Limb (tissue), 2 donors: ENCODE measurements at regions not wholly inside any gene's neighbourhood (a gene's known extent, or its start where the extent isn't known, plus 50 kb on each side); places are given as distances from the start of the nearest gene placed in this dataset.

Experiments
- DNase-seq, 2 donors: peaks; one replicate each; pipeline ENCODE4 v3.0.0-alpha.2; 2016; ENCODE audit errors: extremely low spot score in 2 of 2

DNA sequence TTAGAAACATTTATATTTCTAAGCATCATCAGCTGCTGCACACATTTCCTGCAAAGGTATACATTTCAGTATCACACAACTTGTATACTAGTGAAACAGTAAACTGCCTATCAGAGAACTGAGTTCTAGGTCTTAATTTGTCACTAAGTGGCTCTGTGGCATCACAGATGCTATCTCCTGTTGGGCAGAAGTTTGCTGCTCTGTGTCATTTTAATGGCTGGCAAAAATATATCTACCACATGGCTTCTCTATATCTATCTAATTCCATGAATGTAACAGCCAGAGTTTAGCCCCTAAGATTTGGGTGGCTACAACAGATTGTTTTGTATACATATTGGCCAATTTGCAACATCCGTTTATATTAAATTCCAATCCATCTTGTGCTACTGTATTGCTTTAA, 1231.9 kb upstream of the C9orf72 start:
- no peak for DNase-seq

DNA sequence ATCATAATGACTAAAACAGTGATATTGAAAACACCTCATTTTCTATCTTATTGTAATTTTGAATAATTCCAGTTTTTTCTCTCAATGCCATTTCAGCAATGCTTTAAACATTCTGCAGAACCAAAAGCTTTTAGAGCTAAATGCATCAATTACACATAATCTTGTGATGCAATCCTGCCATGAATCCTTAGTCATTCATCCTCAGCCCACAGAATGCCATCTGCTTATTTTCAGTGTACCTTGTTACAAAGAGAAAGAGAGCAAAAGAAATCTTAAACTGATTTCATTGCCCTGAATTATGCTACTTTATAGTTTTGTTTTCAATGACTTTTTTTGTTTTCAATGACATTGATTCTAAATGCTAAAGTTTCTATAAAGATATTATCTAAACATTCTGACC, 1234.8 kb upstream of the C9orf72 start:
- no peak for DNase-seq

DNA sequence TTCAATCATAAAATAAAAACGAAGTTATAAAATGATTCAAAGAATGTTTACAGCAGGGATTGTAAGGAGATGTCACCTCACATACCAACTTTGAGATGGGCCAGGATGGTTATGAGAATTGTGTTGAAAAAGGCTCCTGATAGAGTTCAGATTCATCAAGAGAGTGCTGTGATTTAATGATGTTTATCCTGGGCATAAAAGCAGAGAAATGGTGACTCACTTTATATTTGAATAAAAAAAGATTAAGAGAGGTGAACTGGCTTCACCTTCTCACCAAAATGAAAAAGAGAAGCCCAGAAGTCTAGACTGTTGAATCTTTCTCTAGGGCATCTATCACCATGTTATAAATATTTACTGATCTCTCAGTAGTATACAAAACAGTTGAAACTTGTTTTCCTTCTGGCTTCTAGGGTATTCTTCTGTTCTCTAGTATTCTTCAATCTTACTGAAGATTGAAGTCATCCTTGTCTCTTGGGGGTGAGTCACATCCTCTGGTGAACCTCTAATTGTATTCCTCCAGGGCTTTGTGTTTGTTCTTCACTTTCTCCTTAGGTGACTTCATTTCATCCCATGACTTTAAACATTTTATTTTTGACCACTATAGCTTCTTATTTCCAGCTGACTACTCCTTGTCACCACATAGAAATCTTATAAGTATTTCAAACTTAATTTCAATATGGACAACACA, 1237.3 kb upstream of the C9orf72 start:
- DNase-seq: no peak

DNA sequence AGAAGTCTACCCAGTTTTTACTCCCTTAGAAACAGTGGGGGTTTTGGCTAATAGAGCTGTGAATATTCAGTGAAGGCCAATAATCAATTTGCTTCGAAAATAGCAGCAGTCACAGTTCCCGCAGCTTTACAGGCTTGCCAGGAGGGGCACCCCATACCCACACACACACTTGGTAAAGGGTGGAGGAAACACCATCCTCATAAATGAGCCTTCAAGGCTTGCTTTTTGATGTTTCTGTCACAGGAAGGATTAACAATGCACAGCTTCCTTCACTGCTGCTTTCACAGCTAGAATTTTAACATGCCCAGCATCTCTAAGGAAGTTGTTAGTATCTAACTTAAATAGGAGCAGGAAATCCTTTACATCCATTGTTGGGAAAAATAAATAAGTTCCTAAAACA, 1247.5 kb upstream of the C9orf72 start:
- DNase-seq: no peak

DNA sequence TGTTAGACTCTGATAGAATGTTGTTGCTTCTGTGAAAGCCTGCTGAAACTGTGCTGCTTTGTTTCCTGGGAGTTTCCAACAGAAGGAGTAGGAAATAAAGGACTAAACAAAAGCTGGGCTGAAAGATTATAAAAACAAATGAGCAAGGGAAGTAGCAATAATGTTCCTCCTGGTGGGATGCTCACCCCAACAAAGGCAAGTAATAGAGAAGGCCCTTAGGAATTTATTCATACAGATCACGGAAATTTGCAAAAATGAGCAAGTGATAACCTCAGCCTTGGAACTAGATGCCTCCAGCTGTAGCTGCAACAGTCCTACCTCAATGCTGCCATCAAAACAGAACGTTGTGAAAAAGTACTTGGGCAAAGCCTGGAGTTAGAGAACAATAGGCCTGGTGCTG, 1248.0 kb upstream of the C9orf72 start:
- DNase-seq: no peak

DNA sequence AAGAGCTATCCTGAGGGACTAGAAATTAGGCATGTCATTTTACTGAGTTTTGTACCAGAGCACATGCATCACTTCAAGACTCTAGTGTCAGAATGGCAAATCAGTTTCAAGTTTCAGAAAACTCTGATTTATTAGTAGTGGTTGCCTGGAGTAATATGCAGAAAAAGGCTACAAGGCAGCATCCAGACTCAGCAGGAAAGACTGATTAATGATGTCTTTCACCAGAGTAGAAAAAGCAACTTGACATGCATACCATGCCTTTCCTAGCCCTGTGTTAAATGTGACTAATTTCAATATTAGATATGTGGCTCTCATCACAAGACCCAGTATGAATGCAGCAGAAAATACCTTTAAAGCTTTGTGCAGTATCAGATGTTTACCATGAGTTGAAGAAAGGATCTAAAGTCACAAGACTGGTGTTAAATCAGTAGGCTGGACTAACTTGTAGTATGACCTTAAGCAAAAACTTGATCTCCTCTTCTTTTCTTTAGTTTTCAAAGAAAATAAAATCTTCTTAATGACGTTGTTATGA, 1251.2 kb upstream of the C9orf72 start:
- DNase-seq: no peak

DNA sequence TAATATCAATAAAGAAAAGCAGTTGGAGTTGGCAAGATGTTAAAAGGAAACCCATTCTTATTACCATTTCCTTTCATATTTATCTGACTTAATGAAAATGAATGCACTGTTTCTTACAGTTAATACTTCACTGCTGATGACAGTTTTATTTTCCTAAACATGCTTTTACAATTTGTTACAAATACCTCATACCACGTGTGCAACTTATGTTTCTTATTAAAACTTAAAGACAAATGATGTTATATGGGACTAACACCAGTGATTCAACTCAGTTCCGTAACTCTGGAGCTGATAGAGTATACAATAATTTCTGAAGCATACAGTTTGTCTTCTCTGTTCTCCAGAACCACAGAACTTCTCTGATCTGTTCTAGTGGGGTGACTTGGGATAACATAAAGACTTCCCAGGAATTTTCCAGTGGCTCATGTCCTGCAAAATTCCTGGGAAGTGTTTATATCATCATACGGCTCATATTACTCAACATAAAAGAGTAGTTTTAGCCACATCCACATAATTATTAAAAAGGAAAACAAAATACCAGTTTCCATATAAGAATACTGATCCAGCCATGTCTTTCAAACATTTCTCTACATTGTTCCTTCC, 1259.0 kb upstream of the C9orf72 start:
- DNase-seq: peak in 1 of 2 donors; percentile 47

DNA sequence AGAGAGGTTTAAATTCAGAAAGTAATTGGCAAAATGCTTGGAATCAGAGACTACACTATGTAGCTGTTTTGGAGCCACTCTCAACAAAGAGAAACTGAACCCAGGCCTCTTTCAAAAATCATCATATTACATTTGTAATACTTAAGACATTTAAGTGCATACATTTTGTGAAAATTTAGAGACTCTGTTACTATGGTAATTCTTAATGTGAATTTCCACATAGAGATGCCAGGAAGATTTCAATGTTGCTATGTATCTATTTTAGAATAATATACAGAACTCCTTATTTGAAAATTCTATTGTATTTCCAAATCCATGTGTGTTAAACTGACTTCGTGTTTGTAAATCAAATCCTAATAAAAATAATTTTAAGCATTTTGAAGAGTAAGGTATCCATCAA, 1260.9 kb upstream of the C9orf72 start:
- DNase-seq: no peak

DNA sequence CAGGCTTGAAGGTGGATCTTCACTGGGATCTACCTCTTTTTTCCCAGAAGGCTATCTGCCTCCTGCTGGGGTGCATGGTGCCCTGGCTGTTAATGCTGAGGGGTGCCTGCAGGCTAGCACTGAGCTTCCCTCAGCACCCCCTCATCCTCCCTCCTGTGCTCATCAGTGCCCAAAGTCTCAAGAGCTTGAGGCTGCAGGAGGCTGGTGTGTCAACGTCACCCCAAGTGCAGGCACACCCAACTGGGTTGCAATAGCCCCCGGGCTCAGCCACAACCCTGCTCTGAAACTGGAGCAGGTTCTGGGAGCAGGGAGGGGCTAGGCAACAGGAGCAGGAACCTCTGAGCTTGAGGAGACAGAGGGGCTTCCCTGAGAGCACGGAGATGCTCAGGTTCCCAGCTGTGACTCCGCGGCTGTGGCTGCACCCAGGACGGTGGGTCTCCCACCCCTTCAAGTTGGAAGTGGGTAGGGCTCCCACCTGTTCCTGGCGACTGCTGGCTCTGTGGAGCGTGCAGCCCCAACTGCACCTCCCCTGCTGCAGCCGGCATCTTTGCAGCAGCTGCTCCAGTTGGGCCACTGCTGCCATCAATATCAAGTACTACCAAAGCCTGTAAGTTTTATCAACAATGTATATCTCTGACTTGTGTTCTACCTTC, 1266.6 kb upstream of the C9orf72 start:
- no peak for DNase-seq

DNA sequence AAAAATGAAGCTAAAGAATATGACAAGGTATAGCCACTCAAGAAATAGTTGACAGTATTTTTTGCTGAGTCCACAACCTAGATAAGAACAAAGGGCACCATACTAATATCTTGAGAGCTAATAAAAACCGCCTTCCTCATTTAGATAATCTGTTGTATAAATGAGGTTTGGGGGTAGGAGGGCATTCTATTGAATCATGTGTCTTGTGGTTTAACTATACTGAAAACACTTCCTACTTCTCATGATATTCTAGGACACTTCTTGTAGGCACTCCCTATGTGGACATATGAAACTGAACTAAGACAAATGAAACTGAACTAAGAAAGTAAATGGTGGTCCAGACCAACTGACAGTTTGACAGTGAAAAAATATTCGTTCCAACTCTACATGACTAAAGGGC, 1268.5 kb upstream of the C9orf72 start:
- DNase-seq: no peak

DNA sequence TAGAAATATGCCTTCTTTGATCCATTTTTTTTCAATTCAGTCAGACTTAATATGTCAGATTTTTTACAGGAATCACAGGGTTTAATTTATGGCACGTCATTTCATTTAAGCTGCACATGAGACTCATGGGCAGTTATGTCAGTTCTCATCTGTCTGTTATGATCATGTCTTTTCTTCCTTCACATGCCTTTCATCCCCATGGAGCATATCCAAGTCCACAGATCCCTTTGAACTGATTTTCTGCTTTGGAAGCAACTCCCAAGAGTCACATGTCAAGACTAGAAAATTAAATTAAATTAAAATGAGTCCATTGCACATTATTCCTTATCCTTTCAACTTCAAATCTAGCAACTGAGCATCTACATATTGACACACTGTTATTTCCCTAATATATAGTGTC, 1274.0 kb upstream of the C9orf72 start:
- DNase-seq: no peak

DNA sequence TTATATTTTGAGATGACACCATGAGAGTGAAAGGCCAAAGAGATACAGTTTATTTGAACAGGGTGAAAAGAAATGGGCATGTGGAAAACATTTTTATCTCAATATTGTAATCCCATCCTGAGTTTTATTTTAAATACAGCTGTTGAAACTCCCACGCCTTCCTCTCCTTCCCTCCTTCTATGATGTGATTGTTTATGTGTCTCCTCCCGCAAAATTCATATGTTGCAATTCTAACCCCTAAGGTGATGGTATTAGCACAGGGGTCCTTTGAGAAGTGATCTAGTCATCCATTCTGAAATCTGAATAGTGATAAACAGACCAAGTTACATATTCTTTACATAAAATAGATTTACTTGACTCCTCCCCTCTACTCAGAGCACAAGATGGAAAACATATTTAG, 1275.4 kb upstream of the C9orf72 start:
- no peak for DNase-seq

DNA sequence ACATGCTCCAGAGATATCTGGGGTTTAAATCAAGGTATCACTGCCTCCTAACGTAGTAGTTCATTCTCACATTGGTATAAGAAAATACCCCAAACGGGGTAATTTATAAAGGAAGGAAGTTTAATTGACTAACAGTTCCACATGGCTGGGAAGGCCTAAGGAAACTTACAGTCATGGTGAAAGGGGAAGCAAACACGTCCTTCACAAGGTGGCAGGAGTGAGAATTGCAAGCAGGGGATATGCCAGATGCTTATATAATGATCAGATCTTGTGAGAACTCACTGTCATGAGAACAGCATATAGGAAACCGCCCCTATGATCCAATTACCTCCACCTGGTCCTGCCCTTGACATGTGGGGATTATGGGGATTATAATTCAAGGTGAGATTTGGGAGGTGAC, 1280.2 kb upstream of the C9orf72 start:
- no peak for DNase-seq

DNA sequence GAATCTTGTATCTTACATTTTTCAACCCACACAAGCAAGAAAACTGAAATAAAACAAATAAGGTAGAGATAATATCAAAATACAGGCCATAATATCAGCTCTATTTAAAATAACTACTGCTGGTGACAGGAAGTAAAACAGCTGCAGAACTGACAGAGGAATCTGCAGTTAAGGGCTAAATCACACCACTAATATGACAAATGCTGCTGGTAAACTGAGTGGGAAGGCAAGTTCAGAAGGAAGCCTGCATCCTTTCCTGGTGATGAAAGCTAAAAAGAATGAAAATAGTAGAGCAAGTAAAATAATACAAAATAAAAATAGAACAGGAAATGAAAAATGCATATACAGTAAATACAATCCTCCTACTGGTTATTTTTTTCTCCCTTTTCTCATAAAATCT, 1293.7 kb upstream of the C9orf72 start:
- DNase-seq: no peak

DNA sequence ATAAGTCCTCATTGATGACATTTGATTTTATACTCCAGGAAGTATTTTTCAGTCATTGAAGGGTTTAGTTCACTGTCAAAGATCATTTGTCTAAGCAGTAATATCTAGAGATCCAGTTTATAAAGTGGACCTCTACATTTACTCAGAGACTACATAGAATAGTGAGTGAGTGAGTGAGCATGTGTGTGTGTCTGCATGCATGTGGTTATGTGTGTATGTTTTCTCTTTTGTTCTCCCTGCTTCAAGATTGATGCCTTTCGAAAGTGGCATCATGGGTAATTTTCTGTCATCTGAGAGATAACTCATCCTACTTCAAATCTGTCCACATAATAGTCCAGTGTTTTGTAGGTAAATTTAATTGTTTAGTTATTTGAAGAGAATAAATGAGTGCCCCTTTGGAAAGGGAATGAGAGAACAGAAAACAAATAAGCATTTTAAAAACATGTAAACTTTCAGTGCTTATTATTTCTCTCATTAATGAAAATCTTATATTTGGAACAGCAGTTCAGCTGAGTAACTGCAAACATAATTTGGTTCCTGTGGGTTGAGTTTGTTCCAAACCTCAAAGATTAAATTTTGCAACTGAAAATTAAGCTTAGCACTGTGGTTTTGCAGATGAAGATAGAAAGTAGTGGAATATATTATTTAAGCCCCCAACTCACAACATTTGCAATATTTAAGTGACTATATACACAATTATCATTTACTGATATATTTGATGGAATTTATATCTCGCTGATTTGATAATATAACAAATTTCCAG, 1295.1 kb upstream of the C9orf72 start:
- no peak for DNase-seq

DNA sequence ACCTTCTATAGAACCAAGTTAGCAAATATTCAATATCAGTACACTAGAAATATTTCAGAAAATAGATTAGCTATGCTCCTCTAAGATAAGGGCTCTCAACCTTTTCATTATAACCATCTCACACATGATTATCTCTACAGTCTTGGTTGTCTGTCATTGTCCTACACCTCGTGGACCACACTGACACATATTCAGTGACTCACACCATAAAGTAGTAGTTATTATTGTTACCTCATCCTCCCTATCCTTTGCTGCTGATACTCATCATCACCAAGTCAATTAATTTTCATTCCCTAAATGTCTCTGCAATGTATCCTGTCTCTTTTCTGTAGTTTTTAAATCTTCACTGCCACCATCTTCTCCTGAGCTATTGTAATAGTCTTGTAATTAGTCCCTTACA, 1309.2 kb upstream of the C9orf72 start:
- DNase-seq: no peak

DNA sequence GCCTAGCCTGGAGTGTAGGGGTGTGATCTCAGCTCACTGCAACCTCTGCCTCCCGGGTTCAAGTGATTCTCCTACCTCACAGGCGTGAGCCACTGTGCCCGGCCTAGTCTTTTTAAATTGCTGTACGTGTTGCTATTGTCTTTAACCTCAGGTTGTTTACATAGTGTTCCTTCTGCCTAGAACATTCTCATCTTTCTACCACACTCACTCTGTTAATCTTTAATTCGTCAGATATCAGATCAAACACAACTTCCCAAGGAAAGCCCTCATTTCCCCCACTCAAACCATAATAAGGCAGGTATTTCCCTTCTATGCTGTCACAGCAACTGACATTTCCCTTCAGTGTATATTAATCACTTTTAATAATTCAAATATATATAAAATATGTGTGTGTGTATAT, 1310.0 kb upstream of the C9orf72 start:
- DNase-seq: no peak

DNA sequence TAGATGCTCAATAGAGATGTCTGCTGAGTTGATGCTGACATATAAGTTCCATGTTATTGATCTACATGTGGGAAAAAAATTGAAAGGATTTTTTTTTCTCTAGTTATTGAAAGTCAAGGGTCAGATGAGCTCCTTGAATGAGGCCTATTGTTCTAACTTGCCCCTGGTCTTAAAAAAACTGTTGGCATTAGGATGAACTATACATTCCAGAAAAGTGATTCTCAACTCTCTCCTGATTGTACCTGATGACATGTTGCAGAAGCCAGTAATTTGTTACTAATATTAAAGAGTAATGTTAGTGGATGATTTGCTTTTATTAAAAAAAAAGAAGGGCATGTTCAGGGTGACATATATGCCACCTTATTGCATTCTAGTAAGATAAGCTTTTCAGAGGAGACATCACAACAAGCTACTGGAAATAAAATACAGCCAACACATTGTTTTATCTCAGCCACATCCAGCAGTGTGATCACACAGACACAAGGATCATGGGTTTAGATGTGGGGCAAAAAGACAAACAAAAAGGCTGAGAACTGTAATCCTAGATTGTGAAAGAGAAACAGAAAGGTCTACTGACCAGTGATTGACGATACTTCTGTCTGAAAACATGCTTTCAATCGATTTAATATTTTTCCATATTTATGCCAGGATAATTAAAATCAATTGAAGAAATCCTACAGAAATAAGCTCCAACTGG, 1314.1 kb upstream of the C9orf72 start:
- no peak for DNase-seq

DNA sequence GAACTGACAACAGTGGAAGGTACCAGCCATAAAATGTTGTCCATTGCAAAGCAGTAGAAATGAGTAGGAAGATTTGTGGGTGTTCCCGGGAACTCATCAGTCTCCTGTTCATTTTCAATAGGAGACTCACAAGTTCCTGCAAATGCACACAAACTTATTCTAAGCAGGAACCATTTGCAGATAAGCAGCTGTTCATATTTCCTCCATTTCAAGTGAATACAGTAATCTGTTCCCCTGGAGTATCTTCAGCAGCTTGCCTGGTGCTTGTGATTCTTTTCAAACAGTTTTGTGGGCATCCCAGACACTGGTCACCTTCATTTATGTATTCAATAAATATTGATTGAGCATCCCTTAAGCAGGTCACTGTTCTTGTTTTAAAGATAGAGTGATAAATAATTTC, 1315.5 kb upstream of the C9orf72 start:
- DNase-seq: no peak

DNA sequence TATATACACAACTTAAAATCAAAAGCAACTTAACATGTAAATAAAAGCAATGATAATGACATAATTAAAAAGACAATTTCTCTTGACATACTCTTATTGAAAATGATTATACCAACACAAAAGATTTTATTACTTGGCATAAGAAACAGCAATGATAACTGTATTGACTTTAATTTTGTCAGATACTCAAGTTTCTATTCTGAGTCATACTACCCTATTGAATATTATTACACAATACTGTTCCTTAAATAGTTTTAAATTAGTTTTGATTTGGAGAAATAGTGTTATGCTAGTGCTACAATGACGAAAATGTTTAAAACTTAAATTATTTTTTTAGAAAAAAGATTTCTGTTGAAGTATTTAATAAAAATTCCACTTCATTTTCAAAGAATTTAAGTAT, 1319.3 kb upstream of the C9orf72 start:
- no peak for DNase-seq

DNA sequence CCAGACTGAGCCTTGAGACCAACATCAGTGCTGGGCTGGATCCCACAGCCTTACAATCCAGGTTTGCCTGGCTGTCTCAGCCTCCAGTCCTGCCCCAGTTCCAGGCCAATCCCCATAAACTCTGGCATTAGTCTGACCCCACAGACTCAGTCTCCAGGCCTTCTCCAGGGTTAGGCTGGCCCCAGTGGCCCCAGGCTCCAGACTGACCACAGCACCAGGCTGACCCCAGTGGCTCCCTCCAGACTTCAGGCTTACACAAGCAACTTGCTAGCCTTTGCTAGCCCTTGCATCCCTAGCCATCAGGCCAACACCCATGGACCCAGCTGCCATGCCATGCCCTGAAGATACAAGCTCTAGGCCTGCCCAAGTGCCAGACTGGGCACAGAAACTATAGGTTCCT, 1326.0 kb upstream of the C9orf72 start:
- DNase-seq: no peak

DNA sequence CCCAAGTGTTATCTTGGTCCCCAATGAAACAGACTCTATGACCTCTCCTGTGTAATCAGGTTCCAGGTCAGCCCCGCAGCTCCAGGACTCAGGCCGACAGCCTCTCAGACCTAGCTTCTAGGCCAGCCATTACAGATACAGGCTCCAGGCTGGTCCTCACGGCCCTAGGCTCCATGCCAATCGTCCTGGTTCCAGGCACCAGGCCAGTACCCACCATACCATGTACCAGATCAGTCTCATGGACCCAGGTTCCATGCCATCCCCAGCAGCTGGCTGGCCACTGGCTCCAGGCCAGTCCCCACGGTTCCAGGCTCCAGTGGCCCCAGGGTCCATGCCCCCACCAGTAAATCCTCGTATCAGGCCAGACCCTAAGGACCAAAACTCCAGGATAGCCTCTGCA, 1326.6 kb upstream of the C9orf72 start:
- no peak for DNase-seq
